Prostate gland (tissue), 2 donors: ENCODE measurements at regions not wholly inside any gene's neighbourhood (a gene's known extent, or its start where the extent isn't known, plus 50 kb on each side); places are given as distances from the start of the nearest gene placed in this dataset.

Experiments used
- DNase-seq: peaks from one replicate; pipeline ENCODE4 v3.0.0-alpha.2; 2019; ENCODE audit warnings: low spot score
- H3K27ac ChIP-seq, 2 donors: fragments of 200-600 bp; sonication (generic); 2 replicates each; pipeline ENCODE4 v1.5.1; 2017 to 2019
- H3K27me3 ChIP-seq: fragments of 200-600 bp; sonication (generic); replicated peaks from 2 replicates; pipeline ENCODE4 v1.5.1; 2019; ENCODE audit not compliant: insufficient read depth
- H3K36me3 ChIP-seq, 2 donors: fragments of 200-600 bp; sonication (generic); 1 replicate in 1 of 2; 2 replicates in 1 of 2; pipeline versions ENCODE4 v1.5.1 to v1.8.1; 2017 to 2019
- H3K4me1 ChIP-seq: fragments of 200-600 bp; sonication (generic); replicated peaks from 2 replicates; pipeline ENCODE4 v1.5.1; 2019
- H3K4me3 ChIP-seq, 2 donors: fragments of 200-600 bp; sonication (generic); 2 replicates each; pipeline ENCODE4 v1.5.1; 2017 to 2019
- H3K9me3 ChIP-seq: fragments of 200-600 bp; sonication (generic); 2 replicates; pipeline ENCODE4 v1.5.1; 2017
- CTCF ChIP-seq, 4 experiments: fragments of 200-600 bp in 2 of 4; fragments of 450-650 bp in 2 of 4; sonication (generic) in 2 of 4; IDR thresholded peaks; 1 replicate in 3 of 4; 2 replicates in 1 of 4; pipeline ENCODE4 v1.5.1; 2016 to 2019; ENCODE audit warnings: antibody characterized with exemption in 4 of 4, mild to moderate bottlenecking in 2 of 4, moderate library complexity in 2 of 4
- POLR2A ChIP-seq: fragments of 450-650 bp; IDR thresholded peaks from one replicate; pipeline ENCODE4 v1.6.1; 2016; ENCODE audit warnings: antibody characterized with exemption, mild to moderate bottlenecking
- POLR2AphosphoS5 ChIP-seq: sonication (generic); formaldehyde crosslinking; IDR thresholded peaks from one replicate; pipeline ENCODE4 v1.6.1; 2017; ENCODE audit warnings: antibody characterized with exemption
- WGBS: methylation state at CpG from one replicate; pipeline ENCODE4 v1.1.5; 2018; 5-methylcytosine and 5-hydroxymethylcytosine counted together
- intact Hi-C: fragments of 100-400 bp; cut with DNase I; formaldehyde crosslinking; loops from one replicate; pipeline ENCODE4 v1.14.2; 2022

GRCh38 chr14:65225299-65226159, 123.2 kb upstream of the MAX start:
- peak overlapping the region; percentile 38 to 70 for H3K27ac ChIP-seq
- peak; percentile 24 for TF ChIP-seq POLR2AphosphoS5
- no peak for TF ChIP-seq CTCF (IDR thresholded peaks at IDR 0.05)

GRCh38 chr14:65226824-65227604, 124.7 kb upstream of the MAX start:
- WGBS, result 60% methylated on average over 7 of the region's 7 CpGs
- H3K27ac ChIP-seq, result peak overlapping the region in 1 of 2 donors; percentile 12

More at GRCh38 chr14:65225299-65226159, 123.2 kb upstream of the MAX start:
- WGBS, result 76% methylated on average over 9 of the region's 9 CpGs
- intact Hi-C loops, result no loop called here
- no peaks in the 10 kb centered on the region for H3K27me3 ChIP-seq
- no peaks in the 10 kb centered on the region for H3K36me3 ChIP-seq
- DNase-seq, result peak; percentile 39
- H3K9me3 ChIP-seq, result no peaks in the 10 kb centered on the region
- H3K4me3 ChIP-seq, result no peak overlapping the region
- peaks cover 11% of the 10 kb centered on the region for H3K4me1 ChIP-seq

GRCh38 chr14:65228436-65228835, 126.1 kb upstream of the MAX start:
- 85% methylated on average over 2 of the region's 2 CpGs for WGBS
- H3K4me3 ChIP-seq, result no peak overlapping the region
- no peaks in the 10 kb centered on the region for H3K27me3 ChIP-seq
- H3K27ac ChIP-seq, result no peak overlapping the region
- H3K9me3 ChIP-seq, result no peaks in the 10 kb centered on the region
- no peak for TF ChIP-seq CTCF (IDR thresholded peaks at IDR 0.05)
- no peak for TF ChIP-seq POLR2AphosphoS5
- no peak for TF ChIP-seq POLR2A
- no peaks in the 10 kb centered on the region for H3K36me3 ChIP-seq
- H3K4me1 ChIP-seq, result peaks cover 14% of the 10 kb centered on the region
- intact Hi-C loops, result no loop called here
- DNase-seq, result no peak

More at GRCh38 chr14:65226824-65227604, 124.7 kb upstream of the MAX start:
- intact Hi-C loops, result no loop called here
- Histone ChIP-seq H3K9me3 (no peaks in the 10 kb centered on the region), H3K27me3 (no peaks in the 10 kb centered on the region), H3K36me3 (no peaks in the 10 kb centered on the region), H3K4me1 (peaks cover 14% of the 10 kb centered on the region), H3K4me3 (no peak overlapping the region)
- TF ChIP-seq POLR2AphosphoS5 (no peak), POLR2A (no peak), CTCF (IDR thresholded peaks at IDR 0.05) (no peak)
- no peak for DNase-seq

GRCh38 chr14:65228956-65229747, 126.8 kb upstream of the MAX start:
- no peaks in the 10 kb centered on the region for H3K36me3 ChIP-seq
- 71% methylated on average over 8 of the region's 8 CpGs for WGBS
- H3K4me1 ChIP-seq, result peaks cover 14% of the 10 kb centered on the region
- no peaks in the 10 kb centered on the region for H3K27me3 ChIP-seq
- intact Hi-C loops, result no loop called here
- DNase-seq, result no peak
- peak overlapping the region; percentile 17 to 22 for H3K4me3 ChIP-seq
- TF ChIP-seq CTCF (IDR thresholded peaks at IDR 0.05), result no peak
- no peak for TF ChIP-seq POLR2A
- no peak for TF ChIP-seq POLR2AphosphoS5
- H3K27ac ChIP-seq, result peak overlapping the region; percentile 71 to 86
- no peaks in the 10 kb centered on the region for H3K9me3 ChIP-seq
